NT2/D1 (cell line): ENCODE measurements at regions not wholly inside any gene's neighbourhood (a gene's known extent, or its start where the extent isn't known, plus 50 kb on each side); places are given as distances from the start of the nearest gene placed in this dataset.

Source experiments
- SUZ12 ChIP-seq: IDR thresholded peaks from 2 replicates; pipeline ENCODE4 v1.6.1; 2011; ENCODE audit not compliant: insufficient read length, insufficient read depth; ENCODE audit errors: extremely low read depth
- YY1 ChIP-seq: IDR thresholded peaks from 2 replicates; pipeline ENCODE4 v1.6.1; 2011; ENCODE audit not compliant: insufficient read length, insufficient read depth
- ZNF274 ChIP-seq: IDR thresholded peaks from 2 replicates; pipeline ENCODE4 v1.6.1; 2011; ENCODE audit warnings: mild to moderate bottlenecking, low read depth, low read length

DNA sequence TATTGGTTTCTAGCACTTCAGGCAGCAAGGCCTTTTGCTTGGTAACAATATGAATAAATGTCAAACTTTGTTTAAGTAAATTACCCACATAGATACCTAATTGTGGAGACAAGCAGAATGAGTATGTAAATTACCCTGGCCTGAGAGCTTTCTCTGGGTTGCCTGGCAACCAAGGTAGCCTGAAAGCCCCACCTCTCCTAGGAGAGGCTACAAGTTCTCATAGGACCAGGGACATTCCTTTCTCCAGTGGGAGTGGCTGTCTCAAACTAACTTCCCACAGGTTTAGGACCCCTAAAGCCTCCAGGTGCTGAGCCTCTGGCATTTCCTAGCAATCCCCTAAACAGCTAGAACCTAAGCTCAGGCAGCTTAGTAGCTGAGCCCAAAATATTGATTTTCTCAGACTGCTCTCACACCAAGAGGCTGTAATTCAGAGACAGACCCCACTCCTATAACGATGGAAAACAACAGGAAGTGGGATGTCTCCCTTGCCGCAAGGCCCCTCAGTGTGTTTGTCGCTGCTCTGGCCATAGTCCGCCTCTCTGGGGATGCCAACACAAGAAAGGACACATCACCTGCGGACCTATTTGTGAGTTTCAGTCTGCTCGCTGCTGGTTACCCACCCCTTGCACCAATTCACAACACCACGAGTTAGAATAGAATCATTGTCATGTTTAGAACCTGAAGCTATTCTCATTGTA lies 207.3 kb downstream of the DLEU7 start:
- TF ChIP-seq SUZ12 = no peak
- TF ChIP-seq YY1 = no peak
- no peak for TF ChIP-seq ZNF274
